Naive thymus-derived CD4-positive, alpha-beta T cell (primary cell): ENCODE measurements at regions not wholly inside any gene's neighbourhood (a gene's known extent, or its start where the extent isn't known, plus 50 kb on each side); places are given as distances from the start of the nearest gene placed in this dataset.

Experiments
- ATAC-seq: fragments of 150-1000 bp; cut with Tn5 transposase; 2 replicates; pipeline ENCODE4 v1.10.0; 2021; ENCODE audit warnings: mild to moderate bottlenecking, moderate library complexity
- CTCF ChIA-PET: fragments of 350-600 bp; sonication (Branson Sonifier 250); formaldehyde crosslinking; loops from one replicate; lab custom pipeline; 2021; ENCODE audit warnings: antibody characterized with exemption; lab: Charles Lee
- POLR2A ChIA-PET: fragments of 350-600 bp; sonication (Branson Sonifier 250); formaldehyde crosslinking; loops from one replicate; lab custom pipeline; 2021; ENCODE audit warnings: antibody characterized with exemption, inconsistent platforms; lab: Charles Lee
- DNase-seq, 9 donors: peaks; one replicate each; pipeline versions ENCODE4 v3.0.0 to v3.0.0-alpha.2; 2020 to 2022; ENCODE audit warnings: mixed read lengths in 1 of 9
- H3K27ac ChIP-seq: one replicate; pipeline ENCODE4 v1.7.0; 2013; ENCODE audit warnings: mild to moderate bottlenecking, low read depth, low read length, moderate library complexity
- H3K27me3 ChIP-seq, 2 donors: one replicate each; pipeline ENCODE4 v1.7.0; 2013; ENCODE audit warnings: low read length in 2 of 2, mild to moderate bottlenecking in 2 of 2, moderate library complexity in 2 of 2; ENCODE audit not compliant: control insufficient read depth in 2 of 2, insufficient read depth in 2 of 2
- H3K36me3 ChIP-seq, 3 experiments: 1 replicate in 2 of 3; 2 replicates in 1 of 3; pipeline ENCODE4 v1.7.0; 2013; ENCODE audit warnings: low read length in 3 of 3, mild to moderate bottlenecking in 3 of 3, moderate library complexity in 1 of 3; ENCODE audit not compliant: insufficient read depth in 3 of 3, control insufficient read depth in 2 of 3
- H3K4me1 ChIP-seq, 2 donors: one replicate each; pipeline ENCODE4 v1.7.0; 2013; ENCODE audit warnings: low read length in 2 of 2, mild to moderate bottlenecking in 2 of 2, moderate library complexity in 1 of 2; ENCODE audit not compliant: control insufficient read depth in 2 of 2, insufficient read depth in 2 of 2
- H3K4me3 ChIP-seq: 2 replicates; pipeline ENCODE4 v1.7.0; 2013; ENCODE audit warnings: mild to moderate bottlenecking, low read length
- H3K9me3 ChIP-seq, 3 experiments: 1 replicate in 2 of 3; 2 replicates in 1 of 3; pipeline ENCODE4 v1.7.0; 2013; ENCODE audit warnings: low read length in 3 of 3; ENCODE audit not compliant: control insufficient read depth in 2 of 3
- H3K27ac Mint-ChIP-seq, 9 donors: one replicate each; pipeline ENCODE4 v1.8.0; 2020 to 2022; ENCODE audit warnings: mixed read lengths in 9 of 9, mild to moderate bottlenecking in 8 of 9, moderate library complexity in 5 of 9, inconsistent platforms in 2 of 9
- H3K27me3 Mint-ChIP-seq, 5 donors: one replicate each; pipeline ENCODE4 v1.8.0; 2021 to 2022; ENCODE audit warnings: mixed read lengths in 5 of 5, mild to moderate bottlenecking in 1 of 5
- H3K36me3 Mint-ChIP-seq, 5 donors: one replicate each; pipeline ENCODE4 v1.8.0; 2020 to 2022; ENCODE audit warnings: mixed read lengths in 5 of 5, mild to moderate bottlenecking in 3 of 5, inconsistent platforms in 1 of 5
- H3K4me1 Mint-ChIP-seq, 7 donors: one replicate each; pipeline ENCODE4 v1.8.0; 2020 to 2022; ENCODE audit warnings: mixed read lengths in 7 of 7, mild to moderate bottlenecking in 3 of 7, inconsistent platforms in 1 of 7
- H3K4me3 Mint-ChIP-seq, 10 donors: one replicate each; pipeline ENCODE4 v1.8.0; 2020 to 2022; ENCODE audit warnings: mild to moderate bottlenecking in 10 of 10, mixed read lengths in 10 of 10, moderate library complexity in 6 of 10, inconsistent platforms in 2 of 10
- H3K9me3 Mint-ChIP-seq, 11 donors: one replicate each; pipeline ENCODE4 v1.8.0; 2020 to 2022; ENCODE audit warnings: mixed read lengths in 11 of 11, mild to moderate bottlenecking in 4 of 11, inconsistent platforms in 1 of 11, moderate library complexity in 1 of 11
- intact Hi-C, 2 donors: fragments of 100-400 bp; cut with micrococcal nuclease; formaldehyde crosslinking; loops; one replicate each; pipeline ENCODE4 v1.15.1; 2023

- Mint-ChIP-seq H3K27ac (no peak overlapping the region), H3K9me3 (peaks cover 0 to 6% (median 2%) of the 10 kb centered on the region in 11 donors), H3K4me1 (no peaks in the 10 kb centered on the region), H3K27me3 (peaks cover 2 to 13% (median 5%) of the 10 kb centered on the region in 5 donors), H3K4me3 (no peak overlapping the region), H3K36me3 (peaks cover 0 to 4% (median 0%) of the 10 kb centered on the region in 5 donors)
- intact Hi-C loops = no loop called here
- no peaks in the 10 kb centered on the region for H3K9me3 ChIP-seq
- CTCF ChIA-PET = no interaction called here
- POLR2A ChIA-PET = no interaction called here
- no peaks in the 10 kb centered on the region for H3K4me1 ChIP-seq
- ATAC-seq (no peak), DNase-seq (no peak)
- no peaks in the 10 kb centered on the region for H3K36me3 ChIP-seq
- no peak overlapping the region for H3K27ac ChIP-seq
- H3K4me3 ChIP-seq = no peak overlapping the region
- H3K27me3 ChIP-seq = no peaks in the 10 kb centered on the region
Observed at GRCh38 chr14:58865514-58866281, 227.9 kb downstream of the DACT1 start.

- Histone ChIP-seq H3K27me3 (no peaks in the 10 kb centered on the region), H3K4me1 (no peaks in the 10 kb centered on the region), H3K27ac (no peak overlapping the region), H3K9me3 (no peaks in the 10 kb centered on the region), H3K36me3 (no peaks in the 10 kb centered on the region), H3K4me3 (no peak overlapping the region)
- DNase-seq (no peak), ATAC-seq (no peak)
- CTCF ChIA-PET = no interaction called here
- Mint-ChIP-seq H3K36me3 (peaks cover 0 to 4% (median 0%) of the 10 kb centered on the region in 5 donors), H3K27ac (no peak overlapping the region), H3K4me3 (no peak overlapping the region), H3K27me3 (peaks cover 2 to 15% (median 5%) of the 10 kb centered on the region in 5 donors), H3K9me3 (peaks cover 0 to 5% (median 0%) of the 10 kb centered on the region in 11 donors), H3K4me1 (no peaks in the 10 kb centered on the region)
- intact Hi-C loops = no loop called here
- POLR2A ChIA-PET = no interaction called here
Observed at GRCh38 chr14:58866391-58866790, 228.6 kb downstream of the DACT1 start.

GRCh38 chr14:58870961-58871360 lies 233.2 kb downstream of the DACT1 start:
- peaks cover 0 to 5% (median 0%) of the 10 kb centered on the region in 5 donors for H3K27me3 Mint-ChIP-seq

GRCh38 chr14:58871573-58871972 lies 233.8 kb downstream of the DACT1 start:
- POLR2A ChIA-PET = no interaction called here
- DNase-seq = no peak
- CTCF ChIA-PET = no interaction called here
- intact Hi-C loops = no loop called here
- Histone ChIP-seq H3K27ac (no peak overlapping the region), H3K4me3 (no peak overlapping the region), H3K9me3 (no peaks in the 10 kb centered on the region), H3K4me1 (no peaks in the 10 kb centered on the region), H3K27me3 (no peaks in the 10 kb centered on the region), H3K36me3 (no peaks in the 10 kb centered on the region)
- H3K9me3 Mint-ChIP-seq = no peaks in the 10 kb centered on the region
- no peak for ATAC-seq
- no peaks in the 10 kb centered on the region for H3K36me3 Mint-ChIP-seq
- H3K27ac Mint-ChIP-seq = peak overlapping the region in 1 of 9 donors; percentile 76
- H3K4me3 Mint-ChIP-seq = no peak overlapping the region
- no peaks in the 10 kb centered on the region for H3K4me1 Mint-ChIP-seq
- peaks cover 0 to 5% (median 0%) of the 10 kb centered on the region in 5 donors for H3K27me3 Mint-ChIP-seq

More at GRCh38 chr14:58870961-58871360, 233.2 kb downstream of the DACT1 start:
- Histone ChIP-seq H3K27me3 (no peaks in the 10 kb centered on the region), H3K36me3 (no peaks in the 10 kb centered on the region), H3K4me3 (no peak overlapping the region), H3K27ac (no peak overlapping the region), H3K4me1 (no peaks in the 10 kb centered on the region), H3K9me3 (no peaks in the 10 kb centered on the region)
- intact Hi-C loops = no loop called here
- Mint-ChIP-seq H3K4me1 (no peaks in the 10 kb centered on the region), H3K4me3 (no peak overlapping the region), H3K9me3 (no peaks in the 10 kb centered on the region), H3K27ac (no peak overlapping the region), H3K36me3 (no peaks in the 10 kb centered on the region)
- POLR2A ChIA-PET = no interaction called here
- DNase-seq = no peak
- ATAC-seq = no peak
- CTCF ChIA-PET = no interaction called here

- Mint-ChIP-seq H3K36me3 (no peaks in the 10 kb centered on the region), H3K4me1 (no peaks in the 10 kb centered on the region), H3K27ac (no peak overlapping the region), H3K4me3 (no peak overlapping the region), H3K9me3 (no peaks in the 10 kb centered on the region), H3K27me3 (peaks cover 0 to 5% (median 0%) of the 10 kb centered on the region in 5 donors)
- Histone ChIP-seq H3K27ac (no peak overlapping the region), H3K9me3 (no peaks in the 10 kb centered on the region), H3K36me3 (no peaks in the 10 kb centered on the region), H3K4me1 (no peaks in the 10 kb centered on the region), H3K27me3 (no peaks in the 10 kb centered on the region), H3K4me3 (no peak overlapping the region)
- ChIA-PET CTCF (no interaction called here), POLR2A (no interaction called here)
- no peak for DNase-seq
- intact Hi-C loops = no loop called here
- ATAC-seq = no peak
Observed at GRCh38 chr14:58872061-58872460, 234.3 kb downstream of the DACT1 start.

GRCh38 chr14:58873228-58873953 lies 235.6 kb downstream of the DACT1 start:
- no peaks in the 10 kb centered on the region for H3K36me3 ChIP-seq
- ChIA-PET POLR2A (interaction anchor here (0.5 kb wide), 1 partner anchor 219 kb away, joined by 3 read pairs; no protein-coding TSS in a partner anchor), CTCF (no interaction called here)
- H3K27ac ChIP-seq = no peak overlapping the region
- H3K9me3 ChIP-seq = no peaks in the 10 kb centered on the region
- Mint-ChIP-seq H3K27ac (no peak overlapping the region), H3K4me3 (no peak overlapping the region), H3K9me3 (no peaks in the 10 kb centered on the region), H3K4me1 (no peaks in the 10 kb centered on the region), H3K36me3 (no peaks in the 10 kb centered on the region), H3K27me3 (peaks cover 0 to 5% (median 0%) of the 10 kb centered on the region in 5 donors)
- no peaks in the 10 kb centered on the region for H3K4me1 ChIP-seq
- DNase-seq = no peak
- no peak for ATAC-seq
- no peak overlapping the region for H3K4me3 ChIP-seq
- H3K27me3 ChIP-seq = no peaks in the 10 kb centered on the region
- intact Hi-C loops = no loop called here
